NB4 (cell line): ENCODE measurements at regions not wholly inside any gene's neighbourhood (a gene's known extent, or its start where the extent isn't known, plus 50 kb on each side); places are given as distances from the start of the nearest gene placed in this dataset.

Experiments used
- CTCF ChIP-seq: IDR thresholded peaks from one replicate; pipeline ENCODE4 v1.5.1; 2012; ENCODE audit warnings: low read depth, low read length
- MAX ChIP-seq: IDR thresholded peaks from 2 replicates; pipeline ENCODE4 v1.6.1; 2011; ENCODE audit warnings: low read depth, low read length
- MYC ChIP-seq: IDR thresholded peaks from 2 replicates; pipeline ENCODE4 v1.6.1; 2011; ENCODE audit warnings: low read depth, low read length
- POLR2A ChIP-seq: IDR thresholded peaks from 2 replicates; pipeline ENCODE4 v1.6.1; 2011; ENCODE audit warnings: mild to moderate bottlenecking; ENCODE audit not compliant: insufficient read length; ENCODE audit errors: extremely low read depth

- TF ChIP-seq POLR2A: no peak
- no peak; the same call in 1 of the 2 replicates for TF ChIP-seq MAX
- TF ChIP-seq CTCF: no peak
- no peak for TF ChIP-seq MYC
Measured at GRCh38 chr10:78768876-78769275, 299.9 kb upstream of the ZMIZ1 start.
